Fibroblast of lung (primary cell): ENCODE measurements at regions not wholly inside any gene's neighbourhood (a gene's known extent, or its start where the extent isn't known, plus 50 kb on each side); places are given as distances from the start of the nearest gene placed in this dataset.

Experiments used
- EZH2 ChIP-seq: IDR thresholded peaks from 2 replicates; pipeline ENCODE4 v1.5.1; 2012; ENCODE audit warnings: low read length, control low read depth, mild to moderate bottlenecking; ENCODE audit errors: missing control alignments
- TF ChIP-seq, protein P1 (sequence below), 2 donors: IDR thresholded peaks in 1 of 2; conservative IDR thresholded peaks in 1 of 2; 1 replicate in 1 of 2; 2 replicates in 1 of 2; pipeline ENCODE4 v1.5.1; 2011 to 2012; ENCODE audit warnings: low read length in 2 of 2, control low read depth in 1 of 2, inconsistent platforms in 1 of 2, low read depth in 1 of 2, mild to moderate bottlenecking in 1 of 2

DNA sequence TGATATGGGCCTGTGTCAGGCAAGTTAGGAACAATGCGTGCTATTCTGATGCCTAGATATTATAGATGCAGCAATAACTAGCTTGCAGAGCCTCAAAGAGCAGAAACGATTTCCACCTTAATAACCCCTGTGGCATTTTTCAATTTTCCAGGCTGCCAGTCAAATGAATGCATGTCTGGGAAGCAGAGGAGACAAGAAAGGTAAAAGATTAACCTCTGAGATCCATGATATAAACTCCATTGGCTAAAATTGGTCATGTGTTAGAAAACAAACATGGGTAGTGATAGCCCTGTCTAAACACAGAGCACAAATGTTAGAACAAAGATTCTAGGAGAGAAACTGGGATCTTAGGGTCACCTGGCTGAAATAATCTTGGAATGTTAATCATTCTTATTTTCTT is 811.1 kb downstream of the DIAPH3 start:
- TF ChIP-seq, protein P1, sequence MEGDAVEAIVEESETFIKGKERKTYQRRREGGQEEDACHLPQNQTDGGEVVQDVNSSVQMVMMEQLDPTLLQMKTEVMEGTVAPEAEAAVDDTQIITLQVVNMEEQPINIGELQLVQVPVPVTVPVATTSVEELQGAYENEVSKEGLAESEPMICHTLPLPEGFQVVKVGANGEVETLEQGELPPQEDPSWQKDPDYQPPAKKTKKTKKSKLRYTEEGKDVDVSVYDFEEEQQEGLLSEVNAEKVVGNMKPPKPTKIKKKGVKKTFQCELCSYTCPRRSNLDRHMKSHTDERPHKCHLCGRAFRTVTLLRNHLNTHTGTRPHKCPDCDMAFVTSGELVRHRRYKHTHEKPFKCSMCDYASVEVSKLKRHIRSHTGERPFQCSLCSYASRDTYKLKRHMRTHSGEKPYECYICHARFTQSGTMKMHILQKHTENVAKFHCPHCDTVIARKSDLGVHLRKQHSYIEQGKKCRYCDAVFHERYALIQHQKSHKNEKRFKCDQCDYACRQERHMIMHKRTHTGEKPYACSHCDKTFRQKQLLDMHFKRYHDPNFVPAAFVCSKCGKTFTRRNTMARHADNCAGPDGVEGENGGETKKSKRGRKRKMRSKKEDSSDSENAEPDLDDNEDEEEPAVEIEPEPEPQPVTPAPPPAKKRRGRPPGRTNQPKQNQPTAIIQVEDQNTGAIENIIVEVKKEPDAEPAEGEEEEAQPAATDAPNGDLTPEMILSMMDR (conservative IDR thresholded peaks at IDR 0.05 in 1 of 2, IDR thresholded peaks at IDR 0.05 in 1 of 2; ENCODE audit: low read depth in 1 of 2, low read length in 2 of 2), result no peak
- no peak for TF ChIP-seq EZH2
